M059J (cell line): ENCODE measurements at regions not wholly inside any gene's neighbourhood (a gene's known extent, or its start where the extent isn't known, plus 50 kb on each side); places are given as distances from the start of the nearest gene placed in this dataset.
"Not testable (repeated sequence)": the region's sequence is repeated elsewhere in the genome, so short reads cannot be mapped to it uniquely, and the experiment has no call there.

Source experiments
- DNase-seq: peaks from one replicate; pipeline ENCODE4 v3.0.0-alpha.2; 2012; ENCODE audit warnings: low read depth

DNA sequence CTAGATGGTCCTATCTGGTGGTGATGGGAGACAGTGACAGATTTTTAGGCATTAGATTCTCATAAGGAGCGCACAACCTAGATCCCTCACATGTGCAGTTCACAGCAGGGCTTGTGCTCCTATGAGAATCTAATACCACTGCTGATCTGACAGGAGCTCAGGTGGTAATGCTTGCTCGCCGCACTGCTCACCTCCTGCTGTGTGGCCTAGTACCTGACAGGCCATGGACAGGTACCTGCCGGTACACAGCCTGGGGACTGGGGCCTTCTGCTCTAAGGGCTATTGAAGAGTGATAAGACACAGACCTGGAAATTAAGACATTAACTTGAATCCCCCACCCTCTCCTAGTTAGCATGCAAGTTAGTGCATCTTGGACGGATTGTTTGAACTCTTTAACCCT is 64.4 kb downstream of the KLRB1 start:
- DNase-seq = not testable (repeated sequence)

DNA sequence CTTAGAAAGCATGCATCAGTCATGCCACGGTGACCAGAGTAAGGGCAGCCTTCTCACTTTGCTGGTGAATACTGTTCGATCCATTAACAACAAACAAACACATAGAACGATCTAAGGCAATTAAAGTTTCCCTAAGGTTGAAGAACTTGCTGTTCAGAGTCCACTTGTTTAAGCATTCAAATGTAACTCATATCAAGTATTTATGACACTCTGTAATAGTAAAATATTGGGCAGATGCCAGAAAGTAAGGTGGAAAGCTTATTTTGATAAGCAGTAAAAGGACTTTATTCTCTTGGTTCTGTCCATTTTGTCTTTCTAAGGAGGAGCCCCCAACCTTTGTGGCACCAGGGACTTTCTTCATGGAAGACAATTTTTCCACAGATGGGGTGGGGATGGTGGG is 64.9 kb downstream of the KLRB1 start:
- not testable (repeated sequence) for DNase-seq

DNA sequence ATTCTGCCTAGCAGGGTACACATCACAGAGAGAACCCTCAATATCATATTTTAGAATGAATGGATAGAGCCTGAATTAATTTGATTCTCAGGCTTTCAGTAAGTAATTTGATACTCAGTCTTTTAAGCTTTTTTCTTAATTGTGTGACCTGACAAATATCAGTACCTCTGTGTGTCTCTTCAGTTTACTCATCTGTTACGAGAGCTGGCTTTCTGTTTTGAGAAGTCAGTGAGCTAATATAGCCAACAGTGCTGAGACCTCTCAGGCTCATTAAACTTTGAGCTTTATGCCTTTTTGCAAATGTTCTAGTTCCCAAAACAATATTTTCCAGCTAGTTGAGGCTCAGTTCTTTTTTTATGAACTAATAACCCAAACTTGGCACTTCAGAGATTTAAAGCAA is 91.8 kb downstream of the KLRB1 start:
- DNase-seq = not testable (repeated sequence)

DNA sequence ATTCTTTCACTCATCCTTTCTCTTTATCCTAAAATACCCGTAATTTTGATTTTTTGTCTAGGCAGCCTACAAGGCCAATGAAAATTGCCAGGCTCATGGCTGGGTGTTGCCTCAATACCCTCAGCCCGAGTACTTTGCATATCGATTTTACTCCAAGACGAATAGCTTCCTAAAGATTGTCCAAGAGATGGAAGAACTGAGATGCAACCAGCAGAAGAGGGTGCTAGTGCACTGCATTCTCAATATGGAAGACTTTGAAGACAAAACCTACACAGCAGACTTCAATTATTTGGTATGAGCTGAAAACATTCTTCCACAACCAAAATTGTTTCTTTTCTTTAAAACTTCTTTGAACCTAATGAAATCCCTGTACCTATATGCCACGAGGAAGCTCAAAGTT is 95.0 kb downstream of the KLRB1 start:
- not testable (repeated sequence) for DNase-seq

DNA sequence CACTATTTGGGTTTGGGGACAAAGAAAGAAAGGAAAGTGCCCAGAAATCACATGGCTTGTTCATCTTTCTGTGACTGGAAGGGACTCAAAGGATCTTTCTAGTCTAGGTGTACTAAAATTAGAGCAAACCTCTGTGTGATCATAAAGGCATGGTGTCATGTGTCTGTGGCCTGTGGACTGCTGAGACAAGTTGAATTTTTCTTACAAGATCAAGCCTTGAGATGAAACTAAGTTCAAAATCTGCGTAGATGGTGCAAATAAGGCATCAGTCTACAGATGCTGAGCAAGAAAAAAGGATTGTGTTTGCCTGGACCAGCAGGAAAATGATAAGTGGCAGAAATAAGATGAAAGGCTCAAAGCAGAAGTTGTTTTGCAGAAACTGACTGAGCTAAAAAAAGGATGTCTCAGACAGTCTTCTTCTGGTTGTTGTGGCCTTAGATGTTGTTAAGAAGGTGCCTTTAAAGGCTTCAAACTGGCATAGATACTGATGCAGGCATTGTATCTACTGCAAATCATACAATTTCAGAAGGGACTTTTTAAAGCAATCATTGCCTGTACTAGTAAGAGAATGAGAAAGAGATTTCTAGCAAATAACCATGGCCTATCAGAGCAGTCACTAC is 97.2 kb downstream of the KLRB1 start:
- DNase-seq = not testable (repeated sequence)

DNA sequence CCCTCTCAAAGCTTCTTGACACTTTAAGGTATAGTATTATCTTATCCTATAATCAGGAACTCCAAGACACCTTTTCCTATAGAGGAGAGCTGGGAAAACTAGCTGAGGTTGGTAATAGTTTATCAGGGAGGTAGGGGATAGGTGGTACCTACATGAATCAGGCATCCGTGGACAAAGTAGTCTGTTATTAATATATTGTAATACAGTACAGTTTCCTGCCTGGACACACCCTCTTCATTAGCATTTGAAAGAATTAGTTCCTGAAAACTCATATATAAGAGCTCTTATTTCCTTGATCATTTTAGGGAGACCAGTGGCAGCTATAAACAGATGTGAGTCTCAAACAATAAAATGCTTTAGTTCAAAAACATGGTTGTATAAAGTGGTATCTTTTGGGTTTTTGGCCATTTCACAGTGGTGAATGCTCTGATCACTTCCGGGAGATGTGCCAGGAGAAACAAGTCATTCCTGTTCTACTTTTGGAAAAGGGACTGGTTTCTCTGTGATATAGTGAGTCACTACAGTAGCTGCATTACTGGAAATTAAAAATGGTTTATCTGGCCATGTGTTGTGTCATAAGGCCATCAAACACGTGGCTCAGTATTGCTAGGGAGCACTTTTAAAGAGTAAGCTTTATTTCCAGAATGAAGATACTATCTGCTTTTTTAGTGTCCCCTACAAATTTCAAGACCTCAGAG is 98.1 kb downstream of the KLRB1 start:
- peak; percentile 75 for DNase-seq

DNA sequence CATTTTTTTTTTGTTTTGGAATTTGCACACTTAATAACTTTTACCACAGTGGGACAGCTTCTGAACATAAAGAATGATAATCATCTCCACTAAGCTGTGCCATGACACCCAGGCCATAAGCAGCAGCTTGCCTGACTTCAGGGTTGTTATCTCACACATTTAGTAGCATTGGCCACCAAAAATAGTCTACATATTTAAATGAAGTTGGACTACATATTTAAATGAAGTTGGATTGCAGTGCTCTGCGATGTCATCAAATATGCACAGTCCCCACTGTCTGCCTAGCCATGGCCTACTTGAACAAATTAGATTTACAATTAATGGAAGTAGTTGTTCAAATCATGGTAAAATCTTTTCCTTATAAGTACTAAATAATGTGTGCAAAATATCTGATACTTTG is 101.0 kb downstream of the KLRB1 start:
- DNase-seq = no peak

DNA sequence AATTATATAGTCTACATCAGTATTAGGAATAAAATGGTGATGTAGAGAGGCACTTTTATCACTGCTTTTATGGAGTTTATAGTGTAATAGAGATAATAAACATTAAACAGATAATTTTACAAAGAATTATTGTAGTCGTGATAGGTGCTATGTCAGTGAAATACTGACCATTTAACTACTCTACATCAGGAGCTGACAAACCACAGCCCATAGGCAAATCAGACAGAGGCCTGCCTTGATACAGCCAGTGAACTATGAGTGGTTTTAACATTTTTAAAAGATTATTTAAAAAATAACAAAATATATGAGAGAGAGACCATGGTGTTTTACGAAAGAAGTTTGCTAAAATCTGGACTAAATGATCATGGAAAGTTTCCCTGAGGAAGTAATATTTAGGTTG is 104.3 kb downstream of the KLRB1 start:
- DNase-seq = not testable (repeated sequence)

DNA sequence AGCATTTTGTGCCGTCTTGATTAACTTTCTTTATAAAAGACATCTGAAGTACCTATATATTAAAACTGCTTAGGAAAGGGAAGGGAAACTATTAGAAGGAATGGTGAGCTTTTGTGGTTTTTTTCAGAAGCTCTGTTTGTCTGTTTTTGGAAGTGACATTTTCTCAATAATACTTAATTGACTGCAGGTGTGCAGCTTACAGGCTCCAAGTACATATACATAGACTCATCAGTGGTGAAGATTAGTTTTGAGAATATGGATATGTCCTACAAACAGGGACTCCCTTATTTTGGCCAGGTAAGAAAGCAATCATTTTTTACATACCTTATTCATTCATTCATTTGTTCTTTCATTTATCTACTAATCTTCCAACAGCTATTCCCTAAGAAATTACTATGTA is 104.9 kb downstream of the KLRB1 start:
- DNase-seq = not testable (repeated sequence)

DNA sequence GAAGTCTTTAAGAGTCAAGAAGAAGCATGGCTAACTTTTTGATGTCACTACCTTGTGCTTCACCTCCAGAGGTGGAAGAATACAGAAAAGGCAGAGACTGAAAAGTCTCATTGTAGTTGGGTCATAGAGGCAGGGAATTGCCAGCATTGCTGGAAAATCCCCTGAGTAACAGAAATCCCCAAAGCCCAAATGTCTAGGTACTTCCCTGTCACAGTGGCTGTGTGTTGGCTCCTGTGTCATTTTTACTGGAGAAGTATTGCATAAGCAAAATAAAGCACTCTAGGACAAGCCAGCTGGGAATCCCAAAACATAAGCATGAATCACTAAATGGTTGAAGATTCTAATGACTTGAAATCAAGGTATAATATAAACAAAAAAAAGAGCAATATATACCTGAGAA is 114.4 kb downstream of the KLRB1 start:
- DNase-seq = not testable (repeated sequence)

DNA sequence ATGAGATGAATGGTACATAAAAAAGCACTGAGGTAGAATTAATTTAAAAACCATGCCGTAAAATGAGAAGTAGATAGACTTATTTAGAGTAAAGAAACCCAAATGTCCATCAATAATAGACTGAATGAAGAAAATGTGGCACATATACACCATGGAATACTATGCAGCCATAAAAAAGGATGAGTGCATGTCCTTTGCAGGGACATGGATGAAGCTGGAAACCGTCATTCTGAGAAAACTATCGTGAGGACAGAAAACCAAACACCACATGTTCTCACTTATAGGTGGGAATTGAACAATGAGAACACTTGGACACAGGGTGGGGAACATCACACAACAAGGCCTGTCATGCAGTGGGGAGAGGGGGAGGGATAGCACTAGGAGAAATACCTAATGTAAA is 126.4 kb downstream of the KLRB1 start:
- DNase-seq = not testable (repeated sequence)

DNA sequence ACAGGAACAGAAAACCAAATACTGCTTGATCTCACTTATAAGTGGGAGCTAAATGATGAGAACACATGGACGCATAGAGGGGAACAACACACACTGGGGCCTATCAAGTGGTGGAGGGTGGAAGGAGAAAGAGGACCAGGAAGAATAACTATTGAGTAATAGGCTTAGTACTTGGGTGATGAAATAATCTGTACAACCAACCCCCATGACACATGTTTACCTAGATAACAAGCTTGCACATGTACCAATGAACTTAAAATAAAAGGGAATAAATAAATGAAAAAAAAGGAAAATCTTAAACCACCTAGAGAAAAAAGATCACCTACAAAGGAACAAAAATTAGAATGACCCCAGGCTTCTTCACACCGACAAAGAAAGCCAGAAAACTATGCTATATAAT is 133.5 kb downstream of the KLRB1 start:
- DNase-seq = not testable (repeated sequence)

DNA sequence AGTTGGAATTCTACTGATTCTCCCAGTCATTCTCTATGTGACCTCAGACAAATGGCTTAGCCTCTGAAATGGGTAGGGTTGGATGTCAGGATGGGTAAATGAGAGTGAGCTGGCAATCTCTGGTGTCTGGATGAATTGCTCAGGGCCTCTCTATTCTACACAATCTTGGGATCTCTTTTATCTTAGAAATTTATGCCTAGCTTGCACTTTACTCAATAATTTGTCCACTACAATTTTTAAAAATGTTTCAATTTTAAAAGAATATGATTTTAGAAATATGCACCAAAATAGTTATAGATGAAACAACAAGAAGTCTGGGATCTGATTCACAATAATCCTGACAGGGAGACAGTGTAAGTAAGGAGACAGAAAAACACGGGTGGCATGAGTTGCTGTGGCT is 134.1 kb downstream of the KLRB1 start:
- not testable (repeated sequence) for DNase-seq

DNA sequence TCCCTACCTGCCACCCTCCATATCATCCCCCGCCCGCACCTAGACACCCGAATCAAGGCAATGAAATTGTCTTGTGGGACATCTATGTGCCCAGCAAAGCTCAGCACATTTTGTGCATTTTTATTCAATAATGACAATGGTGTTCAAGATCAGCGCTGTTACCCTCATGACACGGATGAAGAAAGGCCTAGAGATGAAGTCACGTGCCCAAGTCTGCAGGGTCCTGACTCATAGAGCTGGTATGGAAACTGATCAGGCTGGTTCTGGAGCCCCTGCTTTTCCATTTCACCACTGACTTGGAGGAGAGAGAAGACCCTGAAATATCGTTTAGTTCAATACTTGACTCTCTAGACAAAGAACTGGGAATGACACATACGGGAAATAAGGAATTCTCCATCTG is 136.2 kb downstream of the KLRB1 start:
- not testable (repeated sequence) for DNase-seq

DNA sequence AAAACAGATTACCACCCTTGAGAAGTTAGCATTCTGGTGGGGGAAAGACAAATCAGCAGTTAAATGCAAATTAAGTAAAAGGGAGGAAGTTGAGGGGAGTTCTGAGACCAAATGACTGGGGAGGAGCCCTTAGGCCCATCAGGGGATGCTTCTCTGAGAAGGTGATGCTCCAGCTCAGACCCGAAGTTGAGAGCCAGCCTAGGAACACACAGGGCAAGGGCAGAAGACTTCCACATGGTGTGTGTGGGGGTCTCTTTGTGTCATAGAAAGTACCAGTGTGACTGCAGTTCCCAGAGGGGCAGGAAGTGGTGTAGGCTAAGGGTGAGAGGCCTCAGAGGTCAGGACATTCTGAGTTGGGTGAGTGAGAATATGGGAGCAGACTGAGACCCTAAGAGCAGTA is 137.3 kb downstream of the KLRB1 start:
- not testable (repeated sequence) for DNase-seq

DNA sequence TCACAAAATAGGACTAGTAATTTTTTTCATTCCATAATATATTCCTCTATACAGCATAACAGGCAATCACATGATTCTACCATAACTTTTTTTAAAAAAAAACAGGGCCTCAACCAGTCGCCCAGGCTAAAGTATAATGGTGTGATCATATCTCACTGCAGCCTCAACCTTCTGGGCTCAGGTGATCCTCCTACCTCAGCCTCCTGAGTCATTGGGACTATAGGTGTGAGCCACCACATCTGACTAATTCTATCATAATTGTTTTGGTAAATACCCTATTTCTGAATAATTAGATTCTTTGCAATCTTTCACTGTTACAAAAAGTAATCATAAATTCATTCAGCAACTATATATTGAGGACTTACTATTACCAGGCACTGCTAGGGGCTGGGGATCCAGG is 137.8 kb downstream of the KLRB1 start:
- not testable (repeated sequence) for DNase-seq

DNA sequence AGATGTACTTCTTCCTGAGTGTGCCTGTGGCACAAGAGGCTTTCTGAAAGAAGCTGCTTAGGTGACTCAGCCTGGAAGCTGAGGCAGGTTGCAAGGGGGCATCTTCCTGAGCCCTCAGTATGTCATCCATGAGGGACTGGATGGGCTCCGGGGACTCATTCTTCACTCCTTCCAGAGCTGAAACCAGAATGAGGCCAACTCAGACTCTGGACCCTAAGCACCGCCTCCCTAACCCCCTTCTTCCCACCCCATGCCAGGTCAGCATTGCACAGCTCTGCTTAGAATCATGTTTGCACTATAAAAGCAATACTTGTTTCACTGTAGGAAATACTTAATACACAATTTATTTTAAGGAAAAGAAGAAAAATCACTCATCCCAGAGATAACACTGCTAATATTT is 138.3 kb downstream of the KLRB1 start:
- DNase-seq = not testable (repeated sequence)

DNA sequence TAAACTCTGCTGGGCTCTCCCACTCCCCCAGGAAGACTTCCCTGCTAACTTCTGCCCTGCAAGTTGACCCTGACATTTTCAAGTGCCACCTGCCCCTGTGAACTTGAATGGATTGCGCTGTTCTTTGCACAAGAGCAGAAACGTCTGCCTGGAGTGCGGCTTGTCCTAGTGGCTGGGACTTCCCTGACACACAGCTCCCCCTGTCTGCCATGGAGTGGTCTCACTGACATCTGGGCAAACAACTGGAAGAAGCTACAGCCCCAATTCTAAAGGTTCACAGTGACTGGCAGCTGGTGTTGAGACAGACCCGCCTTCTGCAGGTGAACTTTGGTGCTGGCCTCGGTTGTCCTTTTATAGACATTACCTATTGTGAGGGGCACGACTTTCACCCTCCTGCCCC is 138.7 kb downstream of the KLRB1 start:
- peak; percentile 7 for DNase-seq

DNA sequence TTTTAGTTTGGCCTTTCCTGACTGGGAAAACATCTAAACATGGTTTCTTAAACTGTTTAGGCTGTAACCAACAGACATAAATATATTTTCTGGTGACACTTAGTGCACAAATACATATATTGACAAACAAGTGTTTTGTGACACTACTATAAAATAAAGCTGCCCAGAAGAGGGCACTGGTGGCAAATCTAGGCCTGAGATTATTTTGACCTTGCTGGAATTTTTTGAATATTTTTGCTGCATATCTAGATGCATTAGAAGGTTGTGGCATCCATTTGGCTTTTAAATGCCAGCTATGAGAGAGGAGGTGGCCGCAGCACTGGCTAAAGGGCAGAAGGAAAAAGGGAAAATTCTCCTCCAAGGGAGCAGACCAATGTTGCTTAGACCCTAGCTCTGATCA is 139.6 kb downstream of the KLRB1 start:
- DNase-seq = not testable (repeated sequence)

DNA sequence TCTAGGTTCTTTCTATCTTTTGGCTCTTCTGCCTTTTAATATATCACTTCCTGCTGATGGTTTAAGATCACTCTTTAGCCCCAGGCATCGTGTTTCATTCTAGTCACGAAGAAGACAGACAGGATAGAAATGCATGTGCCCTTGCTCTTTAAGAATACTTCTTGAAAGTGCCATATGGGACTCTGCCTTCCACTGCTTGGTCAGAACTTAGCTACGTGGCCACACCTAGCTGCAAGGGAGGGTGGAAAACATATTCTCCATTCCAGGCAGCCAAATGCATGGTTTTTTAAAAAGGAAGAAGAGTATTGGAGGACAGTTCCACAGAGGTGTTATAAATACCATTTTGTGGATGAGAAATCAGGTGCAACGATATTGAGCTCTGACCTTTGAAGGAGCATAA is 143.3 kb downstream of the KLRB1 start:
- no peak for DNase-seq

DNA sequence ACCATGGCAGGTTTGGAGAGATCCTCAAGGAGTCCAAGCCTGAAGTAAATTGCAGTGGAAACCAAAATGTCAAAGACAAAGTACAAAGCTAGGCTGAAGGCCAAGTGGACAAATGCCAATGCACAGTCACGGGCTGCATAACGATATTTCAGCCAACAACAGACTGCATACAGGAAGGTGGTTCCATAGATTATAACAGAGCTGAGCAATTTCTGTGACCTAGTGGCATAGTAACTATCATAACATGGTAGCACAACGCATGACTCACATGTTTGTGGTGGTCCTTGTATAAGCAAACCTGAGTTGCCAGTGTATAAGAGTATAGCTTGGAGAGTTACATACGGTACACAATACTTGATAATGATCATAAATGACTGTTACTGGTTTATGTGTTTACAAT is 152.2 kb downstream of the KLRB1 start:
- DNase-seq = peak; percentile 81

DNA sequence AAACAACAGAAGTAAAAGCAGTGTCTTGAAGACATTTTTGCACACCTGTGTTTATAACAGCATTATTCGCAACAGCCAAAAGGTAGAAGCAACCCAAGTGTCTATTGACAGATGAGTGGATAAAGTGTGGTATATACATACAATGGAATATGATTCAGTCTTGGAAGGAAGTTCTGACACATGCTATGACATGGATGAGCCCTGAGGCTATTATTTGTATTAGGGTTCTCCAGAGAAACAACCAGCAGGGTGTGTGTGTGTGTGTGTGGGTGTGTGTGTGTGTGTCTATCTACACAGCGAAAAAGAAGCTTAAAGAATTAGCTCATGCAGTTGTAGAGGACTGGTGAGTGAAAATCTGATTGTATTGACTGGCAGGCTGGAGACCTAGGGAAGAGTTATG is 153.7 kb downstream of the KLRB1 start:
- peak; percentile 18 for DNase-seq

DNA sequence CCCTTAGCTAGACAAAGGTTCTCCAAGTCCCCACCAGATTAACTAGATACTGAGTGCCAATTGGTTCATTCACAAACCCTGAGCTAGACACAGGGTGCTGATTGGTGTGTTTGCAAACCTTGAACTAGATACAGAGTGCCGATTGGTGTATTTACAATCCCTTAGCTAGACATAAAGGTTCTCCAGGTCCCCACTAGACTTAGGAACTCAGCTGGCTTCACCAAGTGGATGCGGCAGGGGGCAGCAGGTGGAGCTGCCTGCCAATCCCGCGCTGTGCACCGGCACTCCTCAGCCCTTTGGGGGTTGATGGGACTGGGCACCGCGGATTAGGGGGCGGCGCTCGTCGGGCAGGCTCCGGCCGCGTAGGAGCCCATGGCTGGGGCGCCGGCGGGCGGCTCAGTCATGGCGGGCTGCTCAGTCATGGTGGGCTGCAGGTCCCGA is 157.6 kb downstream of the KLRB1 start:
- not testable (repeated sequence) for DNase-seq
